Osteoblast (primary cell): ENCODE measurements at regions not wholly inside any gene's neighbourhood (a gene's known extent, or its start where the extent isn't known, plus 50 kb on each side); places are given as distances from the start of the nearest gene placed in this dataset.

ENCODE experiments used
- DNase-seq: peaks from one replicate; pipeline ENCODE4 v3.0.0; 2011; ENCODE audit warnings: low spot score, mixed read lengths; ENCODE audit not compliant: insufficient read length; ENCODE audit errors: missing footprints
- H2AFZ ChIP-seq: 2 replicates; pipeline ENCODE4 v1.6.0; 2011; ENCODE audit warnings: mild to moderate bottlenecking, low read length
- H3K27ac ChIP-seq: 2 replicates; pipeline ENCODE4 v1.5.1; 2011; ENCODE audit warnings: mild to moderate bottlenecking, low read depth, low read length, moderate library complexity
- H3K27me3 ChIP-seq: 2 replicates; pipeline ENCODE4 v1.6.0; 2012; ENCODE audit warnings: mild to moderate bottlenecking, control low read depth, inconsistent platforms, low read length, moderate library complexity; ENCODE audit not compliant: insufficient read depth
- H3K36me3 ChIP-seq: 2 replicates; pipeline ENCODE4 v1.5.1; 2011; ENCODE audit warnings: mild to moderate bottlenecking, low read length, control low read depth, moderate library complexity; ENCODE audit not compliant: insufficient read depth
- H3K4me1 ChIP-seq: 2 replicates; pipeline ENCODE4 v1.5.1; 2011; ENCODE audit warnings: mild to moderate bottlenecking, low read length, control low read depth, moderate library complexity; ENCODE audit not compliant: insufficient read depth
- H3K4me2 ChIP-seq: 2 replicates; pipeline ENCODE4 v1.6.0; 2011; ENCODE audit warnings: mild to moderate bottlenecking, low read length; ENCODE audit not compliant: insufficient read depth
- H3K4me3 ChIP-seq: fragments of 200-600 bp; sonication (generic); 3 replicates; pipeline ENCODE4 v1.5.1; 2012; ENCODE audit warnings: mild to moderate bottlenecking, low read length, inconsistent platforms; ENCODE audit not compliant: insufficient read depth
- H3K79me2 ChIP-seq: 2 replicates; pipeline ENCODE4 v1.6.0; 2012; ENCODE audit warnings: mild to moderate bottlenecking, low read length, control low read depth, inconsistent platforms; ENCODE audit not compliant: insufficient read depth
- H3K9me3 ChIP-seq: 2 replicates; pipeline ENCODE4 v1.5.1; 2011; ENCODE audit warnings: low read depth, low read length, control low read depth
- H4K20me1 ChIP-seq: 2 replicates; pipeline ENCODE4 v1.6.0; 2012; ENCODE audit warnings: mild to moderate bottlenecking, low read length, control low read depth; ENCODE audit not compliant: insufficient read depth
- CTCF ChIP-seq: IDR thresholded peaks from 2 replicates; pipeline ENCODE4 v1.5.1; 2011; ENCODE audit warnings: mild to moderate bottlenecking, low read depth, low read length, moderate library complexity; ENCODE audit errors: extremely low read depth

GRCh38 chr4:176013476-176014247 lies 52.0 kb upstream of the WDR17 start:
- no peak overlapping the region for H3K27ac ChIP-seq
- no peak for DNase-seq
- H3K4me3 ChIP-seq, result no peak overlapping the region
- TF ChIP-seq CTCF, result no peak
- no peak overlapping the region for H3K4me2 ChIP-seq
- no peak overlapping the region for H2AFZ ChIP-seq
- no peaks in the 10 kb centered on the region for H3K4me1 ChIP-seq
- H4K20me1 ChIP-seq, result no peaks in the 10 kb centered on the region
- no peaks in the 10 kb centered on the region for H3K36me3 ChIP-seq
- no peaks in the 10 kb centered on the region for H3K79me2 ChIP-seq
- H3K27me3 ChIP-seq, result no peaks in the 10 kb centered on the region
- H3K9me3 ChIP-seq, result no peaks in the 10 kb centered on the region

- no peak for DNase-seq
- Histone ChIP-seq H3K27ac (no peak overlapping the region), H3K4me1 (no peaks in the 10 kb centered on the region), H3K79me2 (no peaks in the 10 kb centered on the region), H2AFZ (no peak overlapping the region), H3K4me3 (no peak overlapping the region), H3K27me3 (no peaks in the 10 kb centered on the region), H3K4me2 (no peak overlapping the region), H4K20me1 (no peaks in the 10 kb centered on the region), H3K9me3 (no peaks in the 10 kb centered on the region), H3K36me3 (no peaks in the 10 kb centered on the region)
- no peak for TF ChIP-seq CTCF
These were observed 51.0 kb upstream of the WDR17 start for GRCh38 chr4:176014583-176015108.
